Right cardiac atrium (tissue), 5 donors: ENCODE measurements at regions not wholly inside any gene's neighbourhood (a gene's known extent, or its start where the extent isn't known, plus 50 kb on each side); places are given as distances from the start of the nearest gene placed in this dataset.

Experiments
- ATAC-seq, 2 donors: fragments of 200-7000 bp; cut with Tn5 transposase; one replicate each; pipeline versions ENCODE4 v1.8.0 to v1.9.1; 2020; ENCODE audit warnings: moderate library complexity in 2 of 2, mild to moderate bottlenecking in 1 of 2
- DNase-seq, 3 donors: peaks; one replicate each; pipeline ENCODE4 v3.0.0-alpha.2; 2020
- H3K27ac ChIP-seq: one replicate; pipeline ENCODE4 v1.5.1; 2013; ENCODE audit warnings: mild to moderate bottlenecking, low read length, control low read depth, moderate library complexity
- H3K27me3 ChIP-seq: one replicate; pipeline ENCODE4 v1.6.1; 2013; ENCODE audit not compliant: control insufficient read depth, insufficient read depth
- H3K4me1 ChIP-seq: one replicate; pipeline ENCODE4 v1.6.1; 2013; ENCODE audit warnings: low read length; ENCODE audit not compliant: control insufficient read depth, insufficient read depth
- H3K4me3 ChIP-seq: one replicate; pipeline ENCODE4 v1.5.1; 2013; ENCODE audit warnings: low read length, control low read depth
- H3K9me3 ChIP-seq: one replicate; pipeline ENCODE4 v1.6.1; 2013; ENCODE audit warnings: low read length; ENCODE audit not compliant: control insufficient read depth
- WGBS: extraction: QIAGEN DNeasy Blood & Tissue Kit; methylation state at CpG from one replicate; pipeline ENCODE4 v1.1.7; 2013; 5-methylcytosine and 5-hydroxymethylcytosine counted together
- intact Hi-C, 4 donors: fragments of 100-400 bp; cut with DNase I; formaldehyde crosslinking; loops; one replicate each; pipeline versions ENCODE4 v1.11.0 to v1.14.0; 2022 to 2023
- donor health status: healthy with polysubstance abuse.
- donor health status: DM: no; HTN: yes; CAD: no.
- donor health status: DM: no; HTN: no; CAD: no.
- donor health status: DM: no; HTN: yes; CAD: no; lungs with severe emphysema.
- donor health status: DM: yes; HTN: yes; CAD: no.

- no peak overlapping the region for H3K4me3 ChIP-seq
- ATAC-seq (no peak), DNase-seq (no peak)
- no peaks in the 10 kb centered on the region for H3K9me3 ChIP-seq
- H3K4me1 ChIP-seq: no peaks in the 10 kb centered on the region
- 74% methylated on average over 5 of the region's 5 CpGs for WGBS
- no peaks in the 10 kb centered on the region for H3K27me3 ChIP-seq
- no peak overlapping the region for H3K27ac ChIP-seq
- intact Hi-C loops: no loop called here
Measured at GRCh38 chr4:176902710-176903323, 110.1 kb upstream of the VEGFC start.

- intact Hi-C loops: no loop called here
- Histone ChIP-seq H3K4me1 (no peaks in the 10 kb centered on the region), H3K27me3 (no peaks in the 10 kb centered on the region), H3K4me3 (no peak overlapping the region), H3K27ac (no peak overlapping the region), H3K9me3 (no peaks in the 10 kb centered on the region)
- DNase-seq (no peak), ATAC-seq (no peak)
- WGBS: 72% methylated on average over 7 of the region's 7 CpGs
Measured at GRCh38 chr4:176906709-176907108, 114.0 kb upstream of the VEGFC start.

GRCh38 chr4:176910646-176911045, 117.9 kb upstream of the VEGFC start:
- ATAC-seq: no peak
- 88% methylated on average over 2 of the region's 2 CpGs for WGBS

GRCh38 chr4:176919631-176920030, 126.9 kb upstream of the VEGFC start:
- intact Hi-C loops: no loop called here
- no peak for ATAC-seq
- Histone ChIP-seq H3K9me3 (no peaks in the 10 kb centered on the region), H3K27ac (no peak overlapping the region), H3K4me3 (no peak overlapping the region), H3K4me1 (no peaks in the 10 kb centered on the region), H3K27me3 (no peaks in the 10 kb centered on the region)
- 86% methylated on average over 2 of the region's 2 CpGs for WGBS
- DNase-seq: no peak

More at GRCh38 chr4:176910646-176911045, 117.9 kb upstream of the VEGFC start:
- intact Hi-C loops: no loop called here
- Histone ChIP-seq H3K4me1 (no peaks in the 10 kb centered on the region), H3K27ac (no peak overlapping the region), H3K9me3 (no peaks in the 10 kb centered on the region), H3K4me3 (no peak overlapping the region), H3K27me3 (no peaks in the 10 kb centered on the region)
- DNase-seq: no peak

GRCh38 chr4:176920694-176921093, 128.0 kb upstream of the VEGFC start:
- Histone ChIP-seq H3K9me3 (no peaks in the 10 kb centered on the region), H3K4me3 (no peak overlapping the region), H3K27me3 (no peaks in the 10 kb centered on the region), H3K4me1 (no peaks in the 10 kb centered on the region), H3K27ac (no peak overlapping the region)
- intact Hi-C loops: no loop called here
- ATAC-seq (no peak), DNase-seq (no peak)
- 54% methylated on average over 4 of the region's 4 CpGs for WGBS

- Histone ChIP-seq H3K27me3 (no peaks in the 10 kb centered on the region), H3K4me1 (no peaks in the 10 kb centered on the region), H3K27ac (no peak overlapping the region), H3K4me3 (no peak overlapping the region), H3K9me3 (no peaks in the 10 kb centered on the region)
- DNase-seq (no peak), ATAC-seq (no peak)
- intact Hi-C loops: no loop called here
- 60% methylated on average over 4 of the region's 4 CpGs for WGBS
Measured at GRCh38 chr4:176921256-176921655, 128.5 kb upstream of the VEGFC start.

GRCh38 chr4:176924238-176924637, 131.5 kb upstream of the VEGFC start:
- DNase-seq (no peak), ATAC-seq (no peak)
- no peaks in the 10 kb centered on the region for H3K9me3 ChIP-seq
- WGBS: 96% methylated on average over 4 of the region's 4 CpGs
- H3K4me3 ChIP-seq: no peak overlapping the region
- no peak overlapping the region for H3K27ac ChIP-seq
- no peaks in the 10 kb centered on the region for H3K4me1 ChIP-seq
- intact Hi-C loops: no loop called here
- H3K27me3 ChIP-seq: no peaks in the 10 kb centered on the region

- Histone ChIP-seq H3K4me3 (no peak overlapping the region), H3K4me1 (no peaks in the 10 kb centered on the region), H3K9me3 (no peaks in the 10 kb centered on the region), H3K27me3 (no peaks in the 10 kb centered on the region), H3K27ac (no peak overlapping the region)
- intact Hi-C loops: no loop called here
- 62% methylated on average over 2 of the region's 2 CpGs for WGBS
- DNase-seq (no peak), ATAC-seq (no peak)
Measured at GRCh38 chr4:176925962-176926361, 133.2 kb upstream of the VEGFC start.

- DNase-seq: no peak
- H3K4me1 ChIP-seq: no peaks in the 10 kb centered on the region
- H3K27me3 ChIP-seq: no peaks in the 10 kb centered on the region
- no peaks in the 10 kb centered on the region for H3K9me3 ChIP-seq
- no peak for ATAC-seq
- no peak overlapping the region for H3K4me3 ChIP-seq
- H3K27ac ChIP-seq: no peak overlapping the region
- WGBS: 89% methylated on average over 1 of the region's 1 CpG
- intact Hi-C loops: no loop called here
Measured at GRCh38 chr4:176927117-176927516, 134.4 kb upstream of the VEGFC start.

GRCh38 chr4:176927664-176928063, 134.9 kb upstream of the VEGFC start:
- no peak for ATAC-seq
- H3K27me3 ChIP-seq: no peaks in the 10 kb centered on the region
- intact Hi-C loops: no loop called here
- H3K4me3 ChIP-seq: no peak overlapping the region
- no peak overlapping the region for H3K27ac ChIP-seq
- H3K4me1 ChIP-seq: no peaks in the 10 kb centered on the region
- DNase-seq: no peak
- whole genome bisulfite sequencing: 44% methylated on average over 2 of the region's 2 CpGs
- H3K9me3 ChIP-seq: no peaks in the 10 kb centered on the region

GRCh38 chr4:176939445-176939844, 146.7 kb upstream of the VEGFC start:
- Histone ChIP-seq H3K4me1 (no peaks in the 10 kb centered on the region), H3K27me3 (no peaks in the 10 kb centered on the region), H3K4me3 (no peak overlapping the region), H3K27ac (no peak overlapping the region), H3K9me3 (no peaks in the 10 kb centered on the region)
- intact Hi-C loops: no loop called here
- no peak for DNase-seq
- ATAC-seq: no peak
- WGBS: 20% methylated on average over 4 of the region's 4 CpGs

GRCh38 chr4:176945334-176945733, 152.6 kb upstream of the VEGFC start:
- H3K27me3 ChIP-seq: no peaks in the 10 kb centered on the region
- no peak overlapping the region for H3K27ac ChIP-seq
- intact Hi-C loops: no loop called here
- no peaks in the 10 kb centered on the region for H3K9me3 ChIP-seq
- H3K4me1 ChIP-seq: no peaks in the 10 kb centered on the region
- ATAC-seq (no peak), DNase-seq (no peak)
- WGBS: 2% methylated on average over 1 of the region's 1 CpG
- no peak overlapping the region for H3K4me3 ChIP-seq
